ENCODE measurements at regions not wholly inside any gene's neighbourhood (a gene's known extent, or its start where the extent isn't known, plus 50 kb on each side); places are given as distances from the start of the nearest gene placed in this dataset.

- no peaks in the 10 kb centered on the region for H3K27me3 ChIP-seq (ENCODE audit: insufficient read depth, poor library complexity, severe bottlenecking)
- no peak overlapping the region for H3K4me3 ChIP-seq (replicated peaks; ENCODE audit: insufficient read depth, low read length)
- TF ChIP-seq GABPA (IDR thresholded peaks at IDR 0.05; ENCODE audit: low read depth), result no peak
- TF ChIP-seq POLR2AphosphoS5 (IDR thresholded peaks at IDR 0.05; ENCODE audit: low read depth), result no peak
- no peak for TF ChIP-seq REST (IDR thresholded peaks at IDR 0.05; ENCODE audit: insufficient replicate concordance, low read depth)
- no peak for TF ChIP-seq CTCF (IDR thresholded peaks at IDR 0.05; ENCODE audit: insufficient read depth, low read length)
- no peak for TF ChIP-seq SPI1 (IDR thresholded peaks at IDR 0.05; ENCODE audit: borderline replicate concordance, low read depth)
- H3K27ac ChIP-seq (replicated peaks), result no peak overlapping the region
- no peak for DNase-seq (ENCODE audit: low read depth in 1 of 2, low spot score in 1 of 2)
Observed at GRCh38 chr4:180009316-180009715, 2233.9 kb upstream of the TENM3 start.

- no peak overlapping the region for H3K27ac ChIP-seq (replicated peaks)
- peak in 1 of 2 experiments; percentile 48 for DNase-seq (ENCODE audit: low read depth in 1 of 2, low spot score in 1 of 2)
- H3K27me3 ChIP-seq (ENCODE audit: insufficient read depth, poor library complexity, severe bottlenecking), result no peaks in the 10 kb centered on the region
- H3K4me3 ChIP-seq (replicated peaks; ENCODE audit: insufficient read depth, low read length), result no peak overlapping the region
- TF ChIP-seq REST (IDR thresholded peaks at IDR 0.05; ENCODE audit: insufficient replicate concordance, low read depth) (no peak), CTCF (IDR thresholded peaks at IDR 0.05; ENCODE audit: insufficient read depth, low read length) (peak; percentile 2)
Observed at GRCh38 chr4:180028682-180029081, 2214.5 kb upstream of the TENM3 start.

GRCh38 chr4:180031330-180031729, 2211.9 kb upstream of the TENM3 start:
- TF ChIP-seq SPI1 (IDR thresholded peaks at IDR 0.05; ENCODE audit: borderline replicate concordance, low read depth), result no peak
- TF ChIP-seq GABPA (IDR thresholded peaks at IDR 0.05; ENCODE audit: low read depth), result no peak
- TF ChIP-seq POLR2AphosphoS5 (IDR thresholded peaks at IDR 0.05; ENCODE audit: low read depth), result no peak
- TF ChIP-seq CTCF (IDR thresholded peaks at IDR 0.05; ENCODE audit: insufficient read depth, low read length), result no peak
- TF ChIP-seq REST (IDR thresholded peaks at IDR 0.05; ENCODE audit: insufficient replicate concordance, low read depth), result no peak
- no peak for DNase-seq (ENCODE audit: low read depth in 1 of 2, low spot score in 1 of 2)
- Histone ChIP-seq H3K27ac (replicated peaks) (no peak overlapping the region), H3K27me3 (ENCODE audit: insufficient read depth, poor library complexity, severe bottlenecking) (no peaks in the 10 kb centered on the region), H3K4me3 (replicated peaks; ENCODE audit: insufficient read depth, low read length) (no peak overlapping the region)

Data from HL-60 (cell line).